ENCODE measurements at regions not wholly inside any gene's neighbourhood (a gene's known extent, or its start where the extent isn't known, plus 50 kb on each side); places are given as distances from the start of the nearest gene placed in this dataset.

DNA sequence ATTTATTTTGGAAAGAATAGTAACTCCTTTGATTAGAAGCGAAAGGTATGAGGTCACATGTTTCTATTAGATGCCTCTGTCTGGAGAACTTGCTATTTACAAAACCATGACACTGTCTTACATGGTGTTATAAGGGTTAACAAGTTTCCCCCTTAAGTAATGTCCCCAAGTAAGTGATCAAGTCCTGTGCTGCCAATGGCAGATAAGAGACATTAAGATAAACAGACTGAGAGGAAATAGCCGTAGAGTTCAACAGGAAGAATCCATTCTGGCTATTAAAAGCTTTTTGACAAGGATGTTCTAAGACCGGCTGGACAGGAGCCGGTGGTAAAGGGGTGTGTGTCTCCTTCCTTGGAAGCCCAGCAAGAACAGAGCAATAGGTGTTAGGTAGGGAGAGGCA lies 257.5 kb downstream of the GADD45G start:
- in situ Hi-C loops (cut with HindIII; ENCODE audit: low pct_unique_long_range_greater_than_20kb, low sequenced_read_pairs): no loop called here
- DNase-seq (ENCODE audit: low read depth in 1 of 2, low spot score in 1 of 2): no peak
- no peak for TF ChIP-seq JUND (IDR thresholded peaks at IDR 0.05; ENCODE audit: low read depth)

DNA sequence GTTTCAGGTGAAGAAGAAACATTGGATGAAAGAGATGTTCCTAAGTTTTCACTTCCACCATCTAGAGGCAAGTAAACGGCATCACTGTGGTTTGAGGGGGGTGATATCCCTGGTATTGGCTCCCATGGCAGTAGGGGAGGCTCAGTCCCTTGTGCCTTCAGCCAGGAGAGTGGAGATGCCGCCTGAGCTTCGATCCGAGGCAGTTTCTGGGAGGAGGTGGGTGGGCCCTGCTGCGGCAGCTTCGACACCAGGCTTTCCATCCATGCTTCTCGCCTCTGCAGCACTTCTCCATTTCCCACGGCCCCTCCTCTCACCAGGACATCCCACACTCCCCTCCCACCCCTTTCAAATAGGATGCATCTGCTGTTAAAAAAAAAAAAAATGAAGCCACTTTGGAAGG lies 258.3 kb downstream of the GADD45G start:
- TF ChIP-seq JUND (IDR thresholded peaks at IDR 0.05; ENCODE audit: low read depth): no peak
- no peak for DNase-seq (ENCODE audit: low read depth in 1 of 2, low spot score in 1 of 2)
- in situ Hi-C loops (cut with HindIII; ENCODE audit: low pct_unique_long_range_greater_than_20kb, low sequenced_read_pairs): no loop called here

DNA sequence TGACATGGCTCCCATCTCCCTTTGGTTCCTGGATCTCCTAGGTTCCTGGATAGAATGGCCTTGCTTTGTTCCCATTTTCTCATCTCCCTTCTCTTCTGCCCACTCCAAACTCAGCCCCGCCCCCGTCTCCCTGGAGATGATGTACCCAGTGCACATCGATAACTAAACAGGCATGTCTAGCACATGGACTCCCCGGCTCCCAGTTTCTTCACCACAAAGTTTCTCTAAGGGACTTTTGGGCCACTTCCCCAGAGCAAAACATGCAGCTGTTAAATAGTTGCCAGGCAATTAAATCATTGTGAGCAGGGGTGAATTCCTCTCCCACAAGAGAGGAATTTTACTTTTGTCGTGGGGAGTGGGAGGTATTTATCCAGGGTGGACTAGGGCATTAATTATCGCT lies 259.0 kb downstream of the GADD45G start:
- no peak for TF ChIP-seq JUND (IDR thresholded peaks at IDR 0.05; ENCODE audit: low read depth)
- in situ Hi-C loops (cut with HindIII; ENCODE audit: low pct_unique_long_range_greater_than_20kb, low sequenced_read_pairs): no loop called here
- no peak for DNase-seq (ENCODE audit: low read depth in 1 of 2, low spot score in 1 of 2)

DNA sequence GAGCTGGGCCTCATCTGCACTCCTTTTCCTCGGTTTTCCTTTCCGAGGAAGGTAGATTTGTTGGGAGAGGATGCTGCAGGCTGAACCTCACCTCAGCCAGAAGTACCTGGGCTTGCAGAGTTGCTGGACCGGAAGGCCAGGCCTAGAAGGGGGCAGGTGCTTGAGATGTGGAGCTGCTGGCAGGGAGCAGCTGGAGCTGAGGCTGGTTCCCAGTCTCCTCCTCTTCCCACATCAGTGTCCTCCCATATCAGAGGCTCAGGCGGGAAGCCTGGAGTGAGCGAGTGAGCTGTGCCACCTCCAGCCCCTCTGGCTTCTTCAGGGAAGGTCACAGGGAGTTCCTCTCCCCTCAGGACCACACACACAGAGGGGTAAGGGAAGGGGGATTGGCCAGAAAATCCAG lies 259.4 kb downstream of the GADD45G start:
- peak in 1 of 2 experiments; percentile 47 for DNase-seq (ENCODE audit: low read depth in 1 of 2, low spot score in 1 of 2)
- no peak for TF ChIP-seq JUND (IDR thresholded peaks at IDR 0.05; ENCODE audit: low read depth)
- in situ Hi-C loops (cut with HindIII; ENCODE audit: low pct_unique_long_range_greater_than_20kb, low sequenced_read_pairs): no loop called here

GRCh38 chr9:89864731-89865130 lies 259.9 kb downstream of the GADD45G start:
- DNase-seq (ENCODE audit: low read depth in 1 of 2, low spot score in 1 of 2): no peak
- TF ChIP-seq JUND (IDR thresholded peaks at IDR 0.05; ENCODE audit: low read depth): no peak
- in situ Hi-C loops (cut with HindIII; ENCODE audit: low pct_unique_long_range_greater_than_20kb, low sequenced_read_pairs): no loop called here

- no peak for TF ChIP-seq JUND (IDR thresholded peaks at IDR 0.05; ENCODE audit: low read depth)
- no peak for DNase-seq (ENCODE audit: low read depth in 1 of 2, low spot score in 1 of 2)
- in situ Hi-C loops (cut with HindIII; ENCODE audit: low pct_unique_long_range_greater_than_20kb, low sequenced_read_pairs): no loop called here
These were observed 260.5 kb downstream of the GADD45G start for GRCh38 chr9:89865357-89865756.

- DNase-seq (ENCODE audit: low read depth in 1 of 2, low spot score in 1 of 2): no peak
- in situ Hi-C loops (cut with HindIII; ENCODE audit: low pct_unique_long_range_greater_than_20kb, low sequenced_read_pairs): no loop called here
These were observed 261.2 kb downstream of the GADD45G start for GRCh38 chr9:89865981-89866380.

DNA sequence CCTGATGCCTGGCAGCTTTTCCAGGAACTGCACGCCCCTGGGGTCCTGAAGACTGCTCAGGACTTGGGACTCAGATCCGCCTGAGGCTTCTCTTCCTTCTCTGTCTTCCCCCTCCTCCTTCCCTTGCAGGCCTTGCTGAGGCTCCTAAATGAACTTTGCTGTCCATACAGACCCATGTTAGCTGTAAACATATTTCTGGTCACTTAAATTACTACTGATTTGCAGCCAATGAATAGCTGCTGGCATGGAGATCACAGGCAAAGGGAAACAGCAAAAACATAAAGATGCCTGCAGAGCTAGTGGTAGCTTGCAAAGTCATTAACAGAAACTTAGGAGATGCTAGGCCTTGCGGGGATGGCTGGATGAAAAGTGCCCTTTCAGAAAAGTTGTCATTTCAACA lies 261.9 kb downstream of the GADD45G start:
- TF ChIP-seq JUND (IDR thresholded peaks at IDR 0.05; ENCODE audit: low read depth): no peak
- no peak for DNase-seq (ENCODE audit: low read depth in 1 of 2, low spot score in 1 of 2)
- in situ Hi-C loops (cut with HindIII; ENCODE audit: low pct_unique_long_range_greater_than_20kb, low sequenced_read_pairs): no loop called here

More at GRCh38 chr9:89865981-89866380, 261.2 kb downstream of the GADD45G start:
- TF ChIP-seq JUND (IDR thresholded peaks at IDR 0.05; ENCODE audit: low read depth): no peak

- no peak for TF ChIP-seq JUND (IDR thresholded peaks at IDR 0.05; ENCODE audit: low read depth)
- no peak for DNase-seq (ENCODE audit: low read depth in 1 of 2, low spot score in 1 of 2)
- in situ Hi-C loops (cut with HindIII; ENCODE audit: low pct_unique_long_range_greater_than_20kb, low sequenced_read_pairs): no loop called here
These were observed 263.3 kb downstream of the GADD45G start for GRCh38 chr9:89868100-89868499.

DNA sequence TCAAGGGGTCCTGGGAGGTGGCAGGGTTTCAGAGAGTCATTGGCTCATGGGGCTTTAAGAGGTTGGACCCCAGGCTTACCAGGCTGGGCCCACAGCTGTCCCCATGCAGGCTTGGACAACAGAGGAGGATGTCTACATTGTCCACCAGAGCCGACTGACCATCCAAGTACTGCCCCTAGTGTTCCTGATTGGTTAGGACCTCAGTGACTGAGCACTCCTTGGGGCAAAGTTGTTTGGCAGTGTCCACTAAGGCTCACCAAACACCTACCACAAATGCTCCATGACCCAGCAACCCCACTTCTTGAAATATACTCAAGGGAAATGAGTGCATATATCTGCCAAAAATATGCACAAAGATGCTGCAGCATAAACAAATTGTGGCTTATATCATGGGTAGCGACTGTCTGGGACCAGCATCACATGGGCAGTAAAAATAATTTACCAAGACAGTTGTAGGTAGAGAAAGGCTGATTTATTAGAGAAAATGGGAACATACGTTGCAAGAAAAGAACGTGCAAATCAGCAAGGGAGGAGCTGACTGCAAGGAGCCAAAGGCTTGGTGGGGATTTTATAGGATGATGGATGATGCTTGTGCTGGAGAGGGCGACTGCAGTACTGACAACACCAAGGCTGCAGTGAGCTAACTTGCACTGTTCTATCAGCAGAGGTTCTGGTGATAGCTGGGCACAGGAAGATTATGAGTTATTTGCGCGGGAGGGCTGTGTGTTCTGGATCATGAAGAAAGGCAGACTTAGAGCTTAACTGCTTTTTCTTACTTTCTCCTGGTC lies 265.2 kb downstream of the GADD45G start:
- TF ChIP-seq JUND (IDR thresholded peaks at IDR 0.05; ENCODE audit: low read depth): no peak

DNA sequence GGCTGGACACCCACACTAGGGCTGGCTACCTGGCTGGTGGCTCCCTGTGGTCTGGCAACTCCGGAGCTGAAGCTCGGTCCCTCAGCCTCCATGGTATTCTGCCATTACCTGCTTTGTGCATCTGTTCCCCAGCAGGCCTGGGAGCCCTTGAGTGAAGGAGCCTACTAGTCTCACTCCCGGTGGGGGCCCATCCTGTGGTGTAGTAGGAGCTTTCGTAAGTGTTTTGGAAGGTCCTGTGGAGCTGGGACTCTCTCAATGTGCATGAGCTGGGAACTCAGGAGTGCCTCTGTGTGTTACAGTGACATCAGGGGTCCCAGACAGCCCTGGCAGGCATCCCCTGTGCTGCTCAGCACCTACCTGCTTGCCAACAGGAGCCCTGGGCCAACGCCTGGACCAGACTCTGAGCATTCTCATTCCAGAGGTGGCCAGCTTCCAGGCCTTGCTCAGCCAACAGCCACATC lies 267.1 kb downstream of the GADD45G start:
- DNase-seq (ENCODE audit: low read depth in 1 of 2, low spot score in 1 of 2): no peak
- in situ Hi-C loops (cut with HindIII; ENCODE audit: low pct_unique_long_range_greater_than_20kb, low sequenced_read_pairs): no loop called here
- TF ChIP-seq JUND (IDR thresholded peaks at IDR 0.05; ENCODE audit: low read depth): no peak

More for the DNA sequence above, 265.2 kb downstream of the GADD45G start:
- no peak for DNase-seq (ENCODE audit: low read depth in 1 of 2, low spot score in 1 of 2)
- in situ Hi-C loops (cut with HindIII; ENCODE audit: low pct_unique_long_range_greater_than_20kb, low sequenced_read_pairs): no loop called here

- in situ Hi-C loops (cut with HindIII; ENCODE audit: low pct_unique_long_range_greater_than_20kb, low sequenced_read_pairs): no loop called here
- TF ChIP-seq JUND (IDR thresholded peaks at IDR 0.05; ENCODE audit: low read depth): no peak
- no peak for DNase-seq (ENCODE audit: low read depth in 1 of 2, low spot score in 1 of 2)
These were observed 267.7 kb downstream of the GADD45G start for GRCh38 chr9:89872426-89872912.

- in situ Hi-C loops (cut with HindIII; ENCODE audit: low pct_unique_long_range_greater_than_20kb, low sequenced_read_pairs): no loop called here
- no peak for DNase-seq (ENCODE audit: low read depth in 1 of 2, low spot score in 1 of 2)
- TF ChIP-seq JUND (IDR thresholded peaks at IDR 0.05; ENCODE audit: low read depth): no peak
These were observed 268.3 kb downstream of the GADD45G start for GRCh38 chr9:89872913-89873707.
